Gastrocnemius medialis (tissue), 4 donors: ENCODE measurements at regions not wholly inside any gene's neighbourhood (a gene's known extent, or its start where the extent isn't known, plus 50 kb on each side); places are given as distances from the start of the nearest gene placed in this dataset.

ENCODE experiments used
- CTCF ChIP-seq, 5 experiments: fragments of 450-650 bp in 3 of 5; fragments of 200-600 bp in 2 of 5; sonication (generic) in 2 of 5; IDR thresholded peaks in 4 of 5; conservative IDR thresholded peaks in 1 of 5; 1 replicate in 4 of 5; 2 replicates in 1 of 5; pipeline ENCODE4 v1.5.1; 2016 to 2019; ENCODE audit warnings: antibody characterized with exemption in 5 of 5, mild to moderate bottlenecking in 3 of 5, moderate library complexity in 3 of 5
- POLR2A ChIP-seq, 2 donors: fragments of 450-650 bp; IDR thresholded peaks; one replicate each; pipeline ENCODE4 v1.6.1; 2017; ENCODE audit warnings: antibody characterized with exemption in 2 of 2, mild to moderate bottlenecking in 2 of 2, moderate library complexity in 2 of 2

GRCh38 chr1:8134546-8135235 is 108.6 kb upstream of the ERRFI1 start:
- no peak for TF ChIP-seq CTCF (IDR thresholded peaks at IDR 0.05 in 4 of 5, conservative IDR thresholded peaks at IDR 0.05 in 1 of 5)
- TF ChIP-seq POLR2A (IDR thresholded peaks at IDR 0.05) = no peak
